IMR-90 (cell line): ENCODE measurements at regions not wholly inside any gene's neighbourhood (a gene's known extent, or its start where the extent isn't known, plus 50 kb on each side); places are given as distances from the start of the nearest gene placed in this dataset.

Experiments
- ATAC-seq: fragments of 200-7000 bp; cut with Tn5 transposase; 2 replicates; pipeline ENCODE4 v1.9.1; 2020; ENCODE audit warnings: low read depth, mild to moderate bottlenecking, moderate library complexity
- BruUV-seq: library from RNA; stranded (reverse); fragments of 400-500 nt; replicated peaks from 2 replicates; lab custom pipeline; 2021; lab: Mats Ljungman, UMichigan
- CTCF ChIA-PET: fragments of 300-600 bp; formaldehyde crosslinking; extraction: SDS; loops from one replicate; lab custom pipeline; 2021; ENCODE audit warnings: antibody characterized with exemption; lab: Yijun Ruan, JAX
- POLR2A ChIA-PET: fragments of 300-600 bp; sonication (Branson Sonifier 250); formaldehyde crosslinking; loops from one replicate; lab custom pipeline; 2022; ENCODE audit warnings: antibody characterized with exemption; ENCODE audit not compliant: unreplicated experiment; lab: Charles Lee
- DNase-seq: peaks from one replicate; pipeline ENCODE4 v3.0.0; 2013
- H2AFZ ChIP-seq: replicated peaks from 2 replicates; pipeline ENCODE3; 2013; ENCODE audit warnings: low read length, mild to moderate bottlenecking; ENCODE audit not compliant: poor library complexity
- H2AK5ac ChIP-seq: 2 replicates; pipeline ENCODE4 v1.6.1; 2013; ENCODE audit warnings: low read depth, low read length, inconsistent platforms
- H2AK9ac ChIP-seq: replicated peaks from 2 replicates; pipeline ENCODE3; 2013; ENCODE audit warnings: mild to moderate bottlenecking, low read depth, low read length, moderate library complexity; ENCODE audit not compliant: poor library complexity
- H2BK120ac ChIP-seq: 2 replicates; pipeline ENCODE4 v1.6.1; 2013; ENCODE audit warnings: low read depth, low read length, inconsistent platforms
- H2BK15ac ChIP-seq: 3 replicates; pipeline ENCODE4 v1.6.1; 2013; ENCODE audit warnings: low read depth, low read length, inconsistent platforms
- H2BK20ac ChIP-seq: 2 replicates; pipeline ENCODE4 v1.6.1; 2013; ENCODE audit warnings: low read depth, mild to moderate bottlenecking, inconsistent platforms, low read length, moderate library complexity
- H2BK5ac ChIP-seq: 2 replicates; pipeline ENCODE4 v1.6.1; 2013; ENCODE audit warnings: mild to moderate bottlenecking, low read depth, low read length, inconsistent platforms; ENCODE audit not compliant: poor library complexity, severe bottlenecking
- H3K14ac ChIP-seq: replicated peaks from 2 replicates; pipeline ENCODE4 v1.6.1; 2013; ENCODE audit warnings: low read depth, low read length, inconsistent platforms
- H3K18ac ChIP-seq: 2 replicates; pipeline ENCODE4 v1.6.1; 2013; ENCODE audit warnings: low read depth, low read length, control low read depth
- H3K23ac ChIP-seq: 2 replicates; pipeline ENCODE4 v1.6.1; 2013; ENCODE audit warnings: low read depth, low read length, inconsistent platforms
- H3K27ac ChIP-seq: 2 replicates; pipeline ENCODE4 v1.5.1; 2013; ENCODE audit warnings: mild to moderate bottlenecking, control low read depth, low read length; ENCODE audit not compliant: insufficient read depth
- H3K27me3 ChIP-seq: 2 replicates; pipeline ENCODE4 v1.6.1; 2013; ENCODE audit warnings: low read length; ENCODE audit not compliant: control insufficient read depth, insufficient read depth
- H3K36me3 ChIP-seq: 2 replicates; pipeline ENCODE4 v1.6.1; 2013; ENCODE audit warnings: low read length, mixed read lengths; ENCODE audit not compliant: control insufficient read depth, insufficient read depth
- H3K4ac ChIP-seq: 2 replicates; pipeline ENCODE4 v1.6.1; 2013; ENCODE audit warnings: low read depth, low read length, inconsistent platforms
- H3K4me1 ChIP-seq: 2 replicates; pipeline ENCODE4 v1.6.1; 2013; ENCODE audit warnings: low read length, mixed read lengths; ENCODE audit not compliant: control insufficient read depth, insufficient read depth
- H3K4me2 ChIP-seq: 2 replicates; pipeline ENCODE4 v1.6.1; 2013; ENCODE audit warnings: low read depth, mild to moderate bottlenecking, control low read depth, low read length, moderate library complexity
- H3K4me3 ChIP-seq: 2 replicates; pipeline ENCODE4 v1.5.1; 2013; ENCODE audit warnings: low read depth, mild to moderate bottlenecking, control low read depth, low read length, moderate library complexity; ENCODE audit not compliant: insufficient read depth
- H3K56ac ChIP-seq: 2 replicates; pipeline ENCODE4 v1.6.1; 2013; ENCODE audit warnings: low read length, inconsistent platforms; ENCODE audit not compliant: insufficient read depth; ENCODE audit errors: extremely low read depth
- H3K79me1 ChIP-seq, 2 experiments: 2 replicates each; pipeline ENCODE4 v1.6.1; 2013; ENCODE audit warnings: low read length in 2 of 2, inconsistent platforms in 1 of 2, low read depth in 1 of 2
- H3K9ac ChIP-seq: 2 replicates; pipeline ENCODE4 v1.6.1; 2013; ENCODE audit warnings: low read depth, low read length, control low read depth
- H3K9me1 ChIP-seq: 2 replicates; pipeline ENCODE4 v1.6.1; 2013; ENCODE audit warnings: low read length, inconsistent platforms; ENCODE audit not compliant: insufficient read depth
- H3K9me3 ChIP-seq: 2 replicates; pipeline ENCODE4 v1.6.1; 2013; ENCODE audit warnings: low read length; ENCODE audit not compliant: control insufficient read depth, insufficient read depth
- H4K20me1 ChIP-seq: 2 replicates; pipeline ENCODE4 v1.6.1; 2013; ENCODE audit warnings: low read length, inconsistent platforms; ENCODE audit not compliant: insufficient read depth
- H4K5ac ChIP-seq: 2 replicates; pipeline ENCODE4 v1.6.1; 2013; ENCODE audit warnings: mild to moderate bottlenecking, low read depth, low read length, control low read depth
- H4K8ac ChIP-seq, 2 experiments: 2 replicates each; pipeline ENCODE4 v1.6.1; 2013; ENCODE audit warnings: low read depth in 2 of 2, low read length in 2 of 2, control low read depth in 1 of 2, inconsistent platforms in 1 of 2
- H4K91ac ChIP-seq: 2 replicates; pipeline ENCODE4 v1.6.1; 2013; ENCODE audit warnings: low read depth, low read length, inconsistent platforms; ENCODE audit not compliant: insufficient read depth
- BHLHE40 ChIP-seq: fragments of 150-350 bp; IDR thresholded peaks from 2 replicates; pipeline ENCODE4 v1.6.1; 2016; ENCODE audit warnings: mild to moderate bottlenecking, low read depth, low read length
- CHD1 ChIP-seq: IDR thresholded peaks from 2 replicates; pipeline ENCODE4 v1.6.1; 2012; ENCODE audit warnings: low read depth, low read length, improper control_type of control experiment
- CTCF ChIP-seq: conservative IDR thresholded peaks from 2 replicates; pipeline ENCODE4 v1.5.1; 2012; ENCODE audit warnings: mild to moderate bottlenecking, low read depth, low read length, improper control_type of control experiment
- MAFK ChIP-seq: IDR thresholded peaks from 2 replicates; pipeline ENCODE4 v1.6.1; 2012; ENCODE audit warnings: low read depth, low read length, improper control_type of control experiment
- MAZ ChIP-seq: IDR thresholded peaks from 2 replicates; pipeline ENCODE4 v1.6.1; 2012; ENCODE audit warnings: low read depth, mild to moderate bottlenecking, low read length, improper control_type of control experiment, moderate library complexity, borderline replicate concordance
- POLR2A ChIP-seq: IDR thresholded peaks from 2 replicates; pipeline ENCODE4 v1.6.1; 2012; ENCODE audit warnings: mild to moderate bottlenecking, low read depth, low read length
- RCOR1 ChIP-seq: IDR thresholded peaks from 2 replicates; pipeline ENCODE4 v1.6.1; 2012; ENCODE audit warnings: mild to moderate bottlenecking, low read length, improper control_type of control experiment; ENCODE audit not compliant: insufficient replicate concordance
- dilution Hi-C: fragments of 300-500 bp; cut with HindIII; formaldehyde crosslinking; loops from one replicate; pipeline ENCODE4 v1.14.3; 2018; ENCODE audit warnings: low sequenced_read_pairs; ENCODE audit not compliant: unreplicated experiment
- in situ Hi-C: fragments of 300-500 bp; cut with MboI; formaldehyde crosslinking; loops from 3 replicates; pipeline ENCODE4 v1.14.3; 2019; ENCODE audit warnings: low sequenced_read_pairs, inconsistent platforms, mixed read lengths
- intact Hi-C: fragments of 100-400 bp; cut with micrococcal nuclease; formaldehyde crosslinking; loops from 2 replicates; pipeline ENCODE4 v1.10.0; 2022

- ChIA-PET POLR2A (no interaction called here), CTCF (no interaction called here)
- no peak overlapping the region for H2AFZ ChIP-seq
- H4K5ac ChIP-seq: no peak overlapping the region
- DNase-seq: no peak
- H3K56ac ChIP-seq: no peak overlapping the region
- H3K27me3 ChIP-seq: no peaks in the 10 kb centered on the region
- H3K9me1 ChIP-seq: no peaks in the 10 kb centered on the region
- ATAC-seq: no peak
- H3K9ac ChIP-seq: no peak overlapping the region
- no peak overlapping the region for H2AK5ac ChIP-seq
- TF ChIP-seq MAFK (no peak), RCOR1 (no peak), MAZ (no peak), POLR2A (no peak), CTCF (no peak), BHLHE40 (no peak), CHD1 (no peak)
- H3K18ac ChIP-seq: no peak overlapping the region
- no peak overlapping the region for H3K23ac ChIP-seq
- no peaks in the 10 kb centered on the region for H3K36me3 ChIP-seq
- no peak overlapping the region for H3K27ac ChIP-seq
- no peak overlapping the region for H2BK20ac ChIP-seq
- in situ Hi-C loops (no loop called here), dilution Hi-C loops (no loop called here), intact Hi-C loops (no loop called here)
- no peak overlapping the region for H3K4me2 ChIP-seq
- no peak overlapping the region for H2AK9ac ChIP-seq
- no peaks in the 10 kb centered on the region for H4K20me1 ChIP-seq
- no peak overlapping the region for H3K4ac ChIP-seq
- no peak overlapping the region for H2BK15ac ChIP-seq
- no peak overlapping the region for H3K4me3 ChIP-seq
- H2BK120ac ChIP-seq: no peak overlapping the region
- H4K91ac ChIP-seq: no peak overlapping the region
- no TSS peak for BruUV-seq
- H3K4me1 ChIP-seq: no peaks in the 10 kb centered on the region
- no peaks in the 10 kb centered on the region for H3K79me1 ChIP-seq
- H4K8ac ChIP-seq: no peak overlapping the region
- no peaks in the 10 kb centered on the region for H3K9me3 ChIP-seq
- H3K14ac ChIP-seq: no peak overlapping the region
- H2BK5ac ChIP-seq: no peak overlapping the region
These were observed 353.8 kb upstream of the CNR1 start for GRCh38 chr6:88520017-88520338.
